Stimulated activated CD4-positive, alpha-beta T cell treated with anti-CD3 and anti-CD28 coated beads, Interleukin-4, amount 100 ng/mL, for 24 hours (primary cell): ENCODE measurements at regions not wholly inside any gene's neighbourhood (a gene's known extent, or its start where the extent isn't known, plus 50 kb on each side); places are given as distances from the start of the nearest gene placed in this dataset.

Experiments used
- DNase-seq: peaks from one replicate; pipeline ENCODE4 v3.0.0-alpha.2; 2020

DNA sequence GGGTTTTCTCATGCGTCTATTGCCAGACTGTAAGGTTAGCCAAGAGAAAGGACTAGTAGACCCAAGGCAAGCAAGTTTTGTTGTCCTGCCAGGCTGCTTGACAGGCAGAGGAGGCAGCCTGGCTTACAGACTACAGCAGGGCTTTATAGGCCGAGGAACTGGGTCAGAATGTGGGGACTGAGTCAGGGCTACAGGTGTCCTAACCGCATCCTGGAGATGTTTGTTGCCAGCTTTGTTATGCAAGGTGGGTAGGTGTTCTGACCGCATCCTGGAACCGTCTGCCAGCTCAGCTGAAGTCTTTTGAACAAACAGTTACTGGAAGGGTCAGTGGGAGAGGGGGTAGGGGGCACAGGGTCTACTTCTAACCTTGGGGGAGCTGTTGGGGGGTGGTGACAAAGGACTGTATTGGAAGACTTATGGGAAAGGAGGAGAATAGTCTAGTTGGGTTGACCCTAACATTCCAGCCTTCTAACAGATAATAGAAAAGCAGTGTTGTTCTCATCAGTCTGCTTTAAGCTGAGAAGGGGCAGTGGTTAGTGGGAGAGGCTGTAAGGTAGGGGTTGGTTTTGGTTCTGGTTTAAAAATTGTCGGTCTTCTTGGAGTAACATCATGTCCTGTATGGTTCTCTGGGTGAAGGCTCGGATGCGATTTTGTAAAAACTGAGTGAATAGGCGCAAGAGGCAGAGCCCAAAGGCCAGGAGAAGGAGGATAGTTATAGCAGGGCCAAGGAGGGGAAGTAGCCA, 913.8 kb upstream of the SLITRK5 start:
- peak; percentile 5 for DNase-seq

DNA sequence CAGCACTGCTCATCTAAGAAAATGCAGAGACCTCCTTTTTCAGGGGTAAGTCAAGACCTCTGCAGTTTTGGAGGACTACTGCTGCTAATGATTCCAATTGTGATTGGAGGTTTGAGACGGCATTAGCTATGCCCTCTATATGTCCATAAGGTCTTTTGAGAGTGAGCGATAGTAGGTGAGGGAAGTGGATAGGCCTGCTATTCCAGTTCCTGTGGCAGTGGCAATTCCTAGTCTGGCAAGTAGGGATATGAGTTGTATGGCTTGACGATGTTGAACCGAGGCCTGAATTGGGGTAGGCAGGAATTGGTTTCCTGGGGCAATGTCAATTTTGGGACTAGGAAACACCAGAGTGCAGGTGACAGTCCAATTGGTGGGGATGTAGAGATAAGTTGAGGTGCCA, 913.1 kb upstream of the SLITRK5 start:
- no peak for DNase-seq

DNA sequence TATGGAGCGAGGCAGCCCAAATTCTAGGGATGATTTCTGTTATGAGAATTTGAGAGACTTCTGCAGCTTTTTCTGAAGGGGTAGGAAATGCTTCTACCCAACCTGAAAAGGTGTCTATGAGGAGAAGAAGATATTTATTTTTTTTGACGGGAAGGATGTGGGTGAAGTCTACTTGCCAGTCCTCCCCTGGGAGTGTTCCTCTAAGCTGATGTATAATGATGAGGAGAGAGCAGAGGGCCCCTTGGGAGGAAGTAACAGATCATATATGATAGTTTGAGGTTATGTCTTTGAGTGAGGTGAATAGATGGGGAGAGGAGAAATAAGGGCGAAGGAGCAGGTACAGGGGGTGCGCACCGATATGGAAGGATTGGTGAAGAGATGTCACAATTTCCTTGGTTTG, 910.6 kb upstream of the SLITRK5 start:
- DNase-seq: no peak

DNA sequence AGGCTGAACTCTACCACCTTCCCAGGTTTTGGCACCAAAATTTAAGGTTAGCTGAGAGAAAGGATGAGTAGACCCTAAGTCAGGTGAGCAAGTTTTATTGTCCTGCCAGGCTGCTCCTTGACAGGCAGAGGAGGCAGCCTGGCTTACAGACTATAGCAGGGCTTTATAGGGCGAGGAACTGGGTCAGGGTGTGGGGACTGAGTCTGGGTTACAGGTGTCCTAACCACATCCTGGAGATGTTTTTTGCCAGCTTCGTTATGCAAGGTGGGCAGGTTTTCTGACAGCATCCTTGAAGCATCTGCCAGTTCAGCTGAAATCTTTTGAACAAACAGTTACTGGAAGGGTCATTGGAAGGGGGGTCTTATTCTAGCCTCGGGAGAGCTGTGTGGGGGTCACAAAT, 905.7 kb upstream of the SLITRK5 start:
- no peak for DNase-seq

DNA sequence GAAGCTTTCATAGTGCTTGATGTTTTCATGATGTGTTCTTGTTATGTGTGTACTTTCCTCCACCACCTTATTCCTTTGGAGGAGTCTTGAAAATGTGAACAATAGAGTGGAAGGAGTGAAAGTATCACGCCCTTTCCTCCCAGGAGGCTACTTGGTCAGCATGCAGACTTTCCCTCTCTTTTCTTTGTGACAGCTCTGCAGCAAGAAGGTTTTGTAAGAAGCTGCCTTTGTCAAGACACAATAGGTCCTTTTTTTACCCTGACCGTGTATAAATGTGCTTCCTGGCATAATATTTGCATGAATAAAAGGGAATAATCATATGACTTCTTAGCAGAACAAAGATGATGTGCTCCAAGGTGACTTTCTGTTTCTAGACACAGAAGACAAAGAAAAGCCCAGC, 882.6 kb upstream of the SLITRK5 start:
- DNase-seq: no peak

DNA sequence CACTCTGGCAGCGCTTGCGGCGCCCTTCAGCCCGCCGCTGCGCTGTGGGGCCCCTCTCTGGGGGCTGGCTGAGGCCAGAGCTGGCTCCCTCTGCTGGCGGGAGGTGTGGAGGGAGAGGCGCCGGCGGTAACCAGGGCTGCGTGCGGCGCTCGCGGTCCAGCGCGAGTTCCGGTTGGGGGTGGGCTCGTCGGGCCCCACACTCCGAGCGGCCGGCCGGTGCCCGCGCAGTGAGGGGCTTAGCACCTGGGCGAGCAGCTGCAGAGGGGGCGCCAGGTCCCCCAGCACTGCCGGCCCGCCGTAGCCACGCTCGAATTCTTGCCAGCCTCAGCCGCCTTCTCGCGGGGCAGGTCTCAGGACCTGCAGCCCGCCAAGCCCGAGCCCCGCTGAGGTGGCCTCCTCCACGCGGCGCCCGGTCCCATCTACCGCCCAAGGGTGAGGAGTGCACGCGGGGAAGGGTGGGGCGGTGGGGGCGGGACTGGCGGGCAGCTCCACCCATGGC, 879.0 kb upstream of the SLITRK5 start:
- DNase-seq: no peak

DNA sequence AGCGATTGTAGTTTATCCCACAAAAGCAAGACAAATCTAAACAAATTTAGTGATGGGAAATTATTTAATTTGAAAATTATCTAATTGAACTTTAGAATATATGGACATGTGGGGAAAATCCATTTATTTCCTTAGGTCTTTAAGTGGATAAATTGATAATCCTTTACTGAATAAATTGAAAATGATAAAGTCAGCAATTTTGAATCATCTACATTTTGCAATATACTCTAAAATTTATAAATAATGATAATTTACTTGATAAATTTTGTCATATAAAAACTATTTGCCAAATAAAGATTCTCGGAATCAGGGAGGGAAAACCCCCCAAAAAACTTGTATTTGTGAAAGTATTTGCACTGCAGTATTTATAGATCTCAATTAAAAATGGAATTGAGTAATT, 875.3 kb upstream of the SLITRK5 start:
- DNase-seq: no peak

DNA sequence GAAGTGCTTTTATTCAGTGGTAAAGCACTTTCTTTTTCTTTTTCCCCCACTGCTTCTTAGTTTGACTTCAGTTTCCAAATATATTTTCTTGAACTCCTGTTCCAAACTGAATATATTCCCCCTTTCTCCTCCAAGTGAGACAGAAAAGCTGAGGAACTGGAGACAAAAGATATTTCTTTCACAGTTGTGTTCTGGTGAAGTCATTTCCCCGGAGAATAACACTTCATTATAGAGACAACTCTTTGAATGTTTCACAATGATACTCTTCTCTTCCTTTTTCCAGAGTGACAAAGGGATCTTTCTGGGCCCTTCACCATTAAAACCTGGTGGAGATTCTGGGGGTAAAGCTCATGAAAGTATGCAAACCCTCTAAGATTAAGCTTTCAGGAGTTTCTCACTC, 860.8 kb upstream of the SLITRK5 start:
- no peak for DNase-seq

DNA sequence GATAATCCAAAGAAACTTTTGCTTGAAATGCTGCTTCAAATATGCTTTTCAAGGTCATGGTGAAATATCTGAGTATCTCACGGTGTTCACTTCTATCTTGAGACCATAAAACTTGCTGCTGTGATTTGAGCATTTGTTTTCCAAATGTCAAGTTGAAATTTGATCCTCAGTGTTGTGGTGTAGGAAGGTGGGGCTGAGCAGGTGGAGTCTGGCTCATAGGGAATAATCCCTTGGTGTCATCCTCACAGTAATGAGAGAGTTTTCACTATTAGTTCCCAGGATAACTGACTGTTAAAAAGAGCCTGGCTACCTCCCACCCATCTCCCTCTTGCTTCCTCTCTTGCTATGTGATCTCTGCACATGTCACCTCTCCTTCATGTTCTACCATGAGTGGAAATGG, 858.0 kb upstream of the SLITRK5 start:
- DNase-seq: no peak

DNA sequence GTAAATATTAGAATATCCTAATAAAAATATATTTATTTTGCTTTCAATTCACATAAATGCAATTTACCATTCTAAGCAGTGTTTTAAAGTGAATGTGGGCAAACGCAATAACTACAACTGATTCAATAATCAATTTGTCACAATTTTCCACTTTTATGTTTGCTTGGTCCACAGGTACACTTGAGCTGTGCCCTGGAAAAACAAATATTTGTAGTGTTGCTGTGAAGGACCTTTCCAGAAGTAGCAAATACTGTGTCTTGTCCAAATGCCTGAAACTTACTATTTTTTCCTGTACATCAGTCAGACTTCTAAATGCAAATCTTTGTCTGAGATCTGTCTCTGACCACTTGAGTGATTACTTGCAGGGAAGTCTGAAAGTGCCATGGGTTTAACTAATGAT, 845.8 kb upstream of the SLITRK5 start:
- no peak for DNase-seq

DNA sequence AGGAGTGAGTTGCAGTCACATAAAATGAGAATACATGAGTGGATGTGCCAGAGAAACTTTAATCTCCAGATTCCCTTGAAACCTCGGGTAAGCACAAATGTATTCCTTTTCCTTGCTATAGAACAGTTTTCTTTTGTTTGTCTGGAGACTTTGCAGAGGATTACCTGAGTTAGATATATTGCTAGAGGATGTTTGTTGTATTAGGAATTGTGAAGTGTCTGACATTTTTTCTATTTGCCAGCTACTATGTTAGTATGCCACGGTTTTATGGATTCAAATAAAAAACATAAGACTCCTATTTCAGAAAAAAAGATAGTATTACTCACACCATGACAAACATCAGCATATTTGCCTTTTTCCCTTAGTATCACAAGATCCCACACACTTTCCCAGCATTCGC, 844.9 kb upstream of the SLITRK5 start:
- DNase-seq: no peak

DNA sequence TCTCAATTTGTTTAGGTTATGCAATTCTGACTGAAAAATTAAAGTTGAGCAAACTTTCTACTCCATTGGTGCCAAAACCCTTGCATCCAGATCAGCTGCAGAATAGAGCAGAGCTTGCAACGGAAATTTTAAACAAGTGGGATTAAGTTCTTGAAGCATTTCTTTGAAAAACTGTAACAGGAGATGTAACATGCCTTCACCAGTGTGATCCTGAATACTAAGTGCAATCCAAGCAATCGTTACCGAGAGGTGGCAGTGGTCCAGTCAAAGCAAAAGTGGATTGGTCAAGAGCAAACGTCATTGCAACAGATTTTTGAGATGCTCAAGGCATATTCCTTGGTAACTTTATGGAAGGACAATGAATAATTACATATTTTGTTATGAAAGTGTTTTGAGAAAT, 841.1 kb upstream of the SLITRK5 start:
- DNase-seq: no peak

DNA sequence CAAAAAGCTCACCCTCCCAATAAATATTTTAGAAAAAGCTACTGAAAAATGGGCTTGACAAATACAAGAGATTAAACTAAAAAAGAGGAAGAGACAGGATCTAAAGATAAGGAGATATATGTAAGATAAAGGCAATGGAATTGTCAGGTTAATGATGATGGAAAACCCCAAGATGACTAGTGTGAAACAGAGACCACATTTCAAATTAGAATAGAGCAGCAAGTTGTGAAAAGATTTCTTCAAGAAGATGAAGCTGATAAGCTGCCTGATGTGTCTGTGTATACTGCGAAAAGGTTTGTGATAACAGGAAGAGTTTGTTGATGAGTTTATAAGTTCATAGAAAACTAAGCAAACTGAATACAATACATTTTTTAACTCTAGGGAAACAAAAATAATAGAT, 840.1 kb upstream of the SLITRK5 start:
- DNase-seq: no peak

DNA sequence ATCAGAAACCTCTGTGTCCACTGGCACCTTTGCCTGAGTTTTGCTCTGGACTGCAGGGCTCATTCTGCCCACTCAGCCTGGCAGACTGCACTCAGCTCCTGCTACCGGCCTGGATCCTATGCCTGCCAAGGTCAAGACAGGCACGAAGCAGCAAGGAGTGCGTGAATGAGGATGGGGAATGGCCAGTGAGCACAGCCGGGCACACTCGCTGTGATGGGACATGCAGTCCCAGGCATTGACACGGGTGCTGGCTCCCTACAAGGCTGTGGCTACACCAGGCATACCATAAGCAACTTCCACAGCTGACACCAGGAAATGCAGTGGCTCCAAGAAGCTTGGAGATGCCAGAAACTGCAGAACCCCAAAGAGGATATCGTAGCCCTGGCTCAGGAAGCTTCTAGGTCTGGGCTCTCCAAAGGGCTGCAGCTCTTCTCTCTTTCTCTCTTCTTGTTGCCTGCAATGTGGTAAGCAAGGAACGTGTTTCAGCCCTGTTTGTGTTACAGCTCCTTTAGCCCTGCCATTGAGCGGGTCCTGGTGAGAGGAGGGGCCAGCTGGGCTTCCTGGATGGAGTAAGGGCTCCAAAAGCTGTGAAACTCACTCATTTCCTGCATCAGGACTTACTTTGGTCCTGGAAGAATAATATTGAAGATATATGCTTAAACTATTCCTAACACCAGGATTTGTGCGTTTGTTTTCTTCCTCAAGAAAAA, 832.6 kb upstream of the SLITRK5 start:
- no peak for DNase-seq

DNA sequence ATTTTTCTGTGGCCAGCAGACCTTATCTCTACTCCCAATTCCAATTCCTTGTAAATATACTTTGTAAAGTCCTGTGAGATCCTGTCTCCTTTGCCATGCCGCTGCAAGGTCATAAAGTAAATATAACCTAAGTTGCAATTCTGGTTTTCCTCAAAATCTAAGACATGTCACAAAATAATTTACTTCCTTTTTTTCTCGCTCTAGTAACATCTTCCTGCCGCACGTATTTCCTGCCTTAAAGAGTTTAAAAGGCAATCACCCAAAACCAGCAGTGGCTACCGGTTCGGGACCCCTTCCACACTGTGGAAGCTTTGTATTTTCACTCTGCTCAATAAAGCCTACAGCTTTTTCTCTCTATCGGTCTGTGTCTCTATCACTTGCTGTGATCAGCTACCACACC, 832.0 kb upstream of the SLITRK5 start:
- no peak for DNase-seq

DNA sequence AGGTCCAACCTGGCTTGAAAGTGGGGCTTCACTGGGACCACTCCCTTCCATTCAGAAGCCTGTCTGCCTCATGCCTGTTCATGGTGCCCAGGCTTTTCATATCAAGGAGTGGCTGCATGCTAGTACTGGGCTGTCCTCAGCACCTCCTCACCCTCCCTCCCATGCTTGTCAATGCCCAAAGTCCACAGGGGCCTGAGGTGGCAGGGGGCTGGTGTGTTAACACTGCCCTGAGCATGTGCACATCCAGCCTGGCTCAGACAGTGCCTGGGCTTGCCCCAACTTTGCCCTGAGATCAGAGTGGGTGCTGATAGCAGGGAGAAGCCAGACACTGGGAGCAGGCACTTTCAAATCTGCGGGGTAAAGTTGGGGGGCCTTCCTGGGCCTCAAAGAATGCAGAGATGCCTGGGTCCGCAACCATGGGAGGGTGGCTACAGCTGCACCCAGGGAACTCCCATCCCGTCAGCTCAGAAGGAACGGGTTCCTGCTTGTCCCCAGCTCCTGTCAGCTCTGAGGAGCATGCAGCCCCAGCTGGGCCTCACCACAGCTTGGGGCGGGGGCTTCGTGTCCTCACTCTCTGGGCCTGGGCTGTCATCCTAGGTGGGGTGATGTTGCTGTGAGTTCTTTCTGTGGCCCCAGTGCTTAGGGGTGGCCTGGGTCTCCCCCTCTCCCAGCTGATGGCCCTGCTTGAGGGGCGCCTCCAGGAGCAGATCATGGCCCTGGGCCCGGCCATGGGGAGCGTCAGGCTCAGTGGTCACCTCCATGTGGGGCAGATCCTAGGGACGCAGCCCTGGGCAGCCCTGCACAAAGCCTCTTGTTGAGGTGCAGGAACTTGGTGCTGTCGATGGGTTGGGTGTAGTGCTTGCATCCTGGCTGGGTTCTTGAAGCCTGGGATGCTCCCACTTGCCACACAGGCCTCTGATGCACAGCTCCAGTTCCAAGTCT, 830.6 kb upstream of the SLITRK5 start:
- no peak for DNase-seq

DNA sequence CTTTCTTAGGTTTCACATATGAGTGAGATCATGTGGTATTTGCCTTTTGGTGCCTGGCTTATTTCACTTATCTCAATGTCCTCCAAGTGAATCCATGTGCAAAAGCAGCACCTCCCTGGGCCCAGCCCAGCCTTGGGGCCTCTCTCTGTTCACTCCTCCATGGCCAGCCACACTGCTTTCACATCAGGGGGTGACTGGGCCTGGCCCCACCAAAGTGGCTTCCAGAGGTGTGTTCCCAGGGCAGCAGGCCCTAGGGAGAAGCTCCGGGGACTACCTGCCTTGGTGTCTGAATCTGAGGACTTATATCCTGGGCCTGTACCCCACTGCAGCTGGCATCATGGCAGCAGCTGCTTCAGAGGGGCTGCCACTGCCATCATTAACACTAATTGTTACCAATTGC, 829.9 kb upstream of the SLITRK5 start:
- DNase-seq: no peak

DNA sequence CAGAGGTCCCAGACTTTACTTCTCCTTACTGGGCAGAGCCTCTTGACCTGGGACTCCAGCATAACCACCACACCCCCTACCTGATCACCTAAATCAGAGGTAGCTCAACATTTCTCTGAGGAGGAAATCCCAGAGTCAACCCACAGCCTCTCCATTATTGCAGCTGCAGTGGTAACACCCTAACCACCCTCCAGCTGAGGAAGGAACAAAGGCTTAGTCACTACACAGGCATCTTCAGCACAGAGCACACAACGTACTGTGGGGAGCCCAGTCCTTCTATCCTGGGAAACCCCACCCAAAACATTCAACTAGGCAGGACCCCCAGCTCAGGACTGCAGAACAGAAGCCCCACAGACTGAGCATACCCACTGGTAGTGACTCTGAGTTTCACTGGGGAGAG, 824.7 kb upstream of the SLITRK5 start:
- DNase-seq: no peak

DNA sequence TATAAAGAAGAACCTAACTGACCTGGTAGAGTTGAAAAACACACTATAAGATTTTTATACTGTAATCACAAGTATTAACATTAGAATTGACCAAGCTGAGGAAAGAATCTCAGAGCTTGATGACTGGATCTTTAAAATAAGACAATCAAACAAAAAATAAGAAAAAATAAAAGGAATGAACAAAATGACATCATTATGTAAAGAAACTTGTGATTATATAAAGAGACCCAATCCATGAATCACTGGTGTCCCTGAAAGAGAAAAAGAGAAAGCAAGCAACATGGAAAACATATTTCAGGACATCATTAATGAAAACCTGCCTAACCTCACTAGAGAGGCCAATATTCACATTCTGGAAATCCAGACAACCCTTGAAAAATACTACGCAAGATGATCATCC, 822.5 kb upstream of the SLITRK5 start:
- DNase-seq: no peak

DNA sequence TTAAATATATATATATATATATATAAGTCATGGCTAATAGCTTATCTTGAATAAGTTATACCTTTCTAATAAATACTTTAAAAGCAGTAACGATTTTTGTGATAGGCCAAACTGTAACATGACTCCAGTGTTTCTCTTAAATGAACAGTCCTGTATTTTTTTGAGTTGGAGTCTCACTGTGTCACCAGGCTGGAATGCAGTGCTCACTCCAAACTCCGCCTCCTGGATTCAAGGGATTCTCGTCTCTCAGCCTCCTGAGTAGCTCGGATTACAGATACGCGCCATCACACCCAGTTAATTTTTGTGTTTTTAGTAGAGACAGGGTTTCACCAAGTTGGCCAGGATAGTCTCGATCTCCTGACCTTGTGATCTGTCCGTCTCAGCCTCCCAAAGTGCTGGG, 814.2 kb upstream of the SLITRK5 start:
- no peak for DNase-seq

DNA sequence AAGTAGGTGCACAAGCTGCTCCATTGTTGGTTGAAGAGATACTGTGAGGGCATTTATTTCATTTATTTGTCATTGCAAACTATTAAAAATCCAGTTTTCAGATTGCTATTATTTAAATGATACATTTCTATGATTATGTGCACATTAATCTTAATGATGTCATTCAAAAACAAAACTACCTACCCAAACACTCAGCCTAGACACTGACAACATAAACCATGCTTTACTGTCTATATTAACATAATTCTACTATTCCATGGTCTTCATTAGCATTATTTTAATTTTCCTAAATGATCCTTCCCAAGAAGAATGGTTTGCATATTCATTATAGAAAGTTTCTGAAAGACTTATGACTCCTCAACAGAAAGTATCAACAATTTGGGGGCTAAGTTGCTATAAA, 813.0 kb upstream of the SLITRK5 start:
- DNase-seq: no peak

DNA sequence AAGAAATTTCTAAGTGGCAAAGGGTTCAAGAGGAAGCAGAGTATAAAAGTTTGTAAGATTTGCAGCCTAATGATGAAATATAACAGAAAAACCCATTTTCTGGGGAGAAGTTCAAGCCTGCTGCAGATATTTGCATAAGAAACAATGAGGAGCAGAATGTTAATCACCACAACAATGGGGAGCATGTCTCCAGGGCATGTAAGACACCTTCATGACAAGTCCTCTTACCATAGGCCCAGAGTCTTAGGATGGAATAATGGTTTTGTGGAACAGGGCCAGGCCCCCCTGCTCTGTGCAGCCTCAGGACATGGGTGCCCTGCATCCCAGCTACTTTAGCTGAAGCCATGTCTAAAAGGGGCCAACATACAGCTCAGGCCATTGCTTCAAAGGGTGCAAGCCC, 809.0 kb upstream of the SLITRK5 start:
- no peak for DNase-seq

DNA sequence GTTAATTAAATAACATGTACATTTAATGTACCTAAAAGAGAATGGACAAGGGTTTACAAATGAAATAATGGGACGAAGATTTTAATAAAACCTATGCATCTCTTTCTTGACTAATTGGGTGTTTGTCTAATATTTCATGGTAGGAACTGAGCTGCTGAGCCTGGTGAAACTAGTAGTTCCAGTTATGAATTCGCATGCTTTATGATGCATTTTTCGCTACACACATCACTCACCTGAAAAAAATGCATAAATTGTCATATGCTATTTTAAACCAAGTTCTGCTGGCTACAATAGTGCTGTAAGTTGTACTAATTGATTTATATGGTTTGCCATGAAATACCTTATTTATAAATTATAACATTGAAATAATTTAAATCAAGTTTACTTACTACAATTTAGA, 806.8 kb upstream of the SLITRK5 start:
- DNase-seq: no peak

DNA sequence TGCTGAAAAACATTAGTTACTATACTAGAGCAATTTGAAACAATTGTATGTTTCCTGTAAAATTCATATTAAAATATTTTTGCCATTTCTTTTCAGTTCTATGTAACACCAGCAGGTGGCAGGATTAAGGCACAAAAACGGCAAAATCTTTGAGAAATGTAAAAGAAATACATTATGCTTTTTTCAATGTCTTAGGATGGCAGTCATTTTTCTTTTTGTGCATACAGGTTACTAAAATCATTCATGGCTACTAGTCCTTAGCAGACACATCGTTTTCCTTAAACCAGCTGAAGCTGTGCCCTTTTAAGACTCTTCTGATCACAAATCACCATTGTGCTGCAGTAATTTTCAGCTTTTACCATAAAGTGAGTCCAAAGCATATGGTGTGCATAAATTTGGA, 800.7 kb upstream of the SLITRK5 start:
- no peak for DNase-seq
